Liver (tissue), 8 donors: ENCODE measurements at regions not wholly inside any gene's neighbourhood (a gene's known extent, or its start where the extent isn't known, plus 50 kb on each side); places are given as distances from the start of the nearest gene placed in this dataset.

Experiments used
- DNase-seq: peaks from one replicate; pipeline ENCODE4 v3.0.0-alpha.2; 2017; ENCODE audit warnings: low spot score
- H3K27ac ChIP-seq, 2 donors: one replicate each; pipeline ENCODE4 v1.7.0; 2013; ENCODE audit warnings: inconsistent platforms in 2 of 2, low read length in 2 of 2, control low read depth in 1 of 2, low read depth in 1 of 2, mild to moderate bottlenecking in 1 of 2
- H3K27me3 ChIP-seq, 4 donors: one replicate each; pipeline versions ENCODE4 v1.6.1 to v1.7.0; 2013; ENCODE audit warnings: low read length in 3 of 4, inconsistent platforms in 1 of 4, mild to moderate bottlenecking in 1 of 4, moderate library complexity in 1 of 4; ENCODE audit not compliant: control insufficient read depth in 4 of 4, insufficient read depth in 4 of 4
- H3K36me3 ChIP-seq, 4 donors: one replicate each; pipeline versions ENCODE4 v1.6.1 to v1.7.0; 2013; ENCODE audit warnings: low read length in 3 of 4, mild to moderate bottlenecking in 3 of 4, low read depth in 1 of 4, moderate library complexity in 1 of 4; ENCODE audit not compliant: control insufficient read depth in 4 of 4, insufficient read depth in 3 of 4
- H3K4me1 ChIP-seq, 4 donors: one replicate each; pipeline versions ENCODE4 v1.6.1 to v1.7.0; 2013; ENCODE audit warnings: low read length in 3 of 4, mild to moderate bottlenecking in 3 of 4, moderate library complexity in 1 of 4; ENCODE audit not compliant: control insufficient read depth in 4 of 4, insufficient read depth in 4 of 4
- H3K4me3 ChIP-seq, 3 donors: one replicate each; pipeline versions ENCODE4 v1.6.1 to v1.7.0; 2013; ENCODE audit warnings: low read length in 3 of 3, control low read depth in 1 of 3, low read depth in 1 of 3, mild to moderate bottlenecking in 1 of 3
- H3K9ac ChIP-seq, 2 donors: one replicate each; pipeline ENCODE4 v1.7.0; 2013; ENCODE audit warnings: low read length in 2 of 2, mild to moderate bottlenecking in 2 of 2, moderate library complexity in 2 of 2, control low read depth in 1 of 2, low read depth in 1 of 2
- H3K9me3 ChIP-seq, 4 donors: one replicate each; pipeline versions ENCODE4 v1.6.1 to v1.7.0; 2013; ENCODE audit warnings: low read length in 3 of 4; ENCODE audit not compliant: control insufficient read depth in 4 of 4
- EGR1 ChIP-seq, 2 donors: IDR thresholded peaks; 2 replicates each; pipeline ENCODE4 v1.6.1; 2016 to 2018; ENCODE audit warnings: antibody characterized with exemption in 2 of 2, low read depth in 2 of 2
- FOXA1 ChIP-seq: IDR thresholded peaks from 2 replicates; pipeline ENCODE4 v1.6.1; 2016; ENCODE audit warnings: antibody characterized with exemption
- FOXA2 ChIP-seq: IDR thresholded peaks from 2 replicates; pipeline ENCODE4 v1.6.1; 2016; ENCODE audit warnings: antibody characterized with exemption
- HNF4A ChIP-seq, 2 donors: conservative IDR thresholded peaks; 2 replicates each; pipeline ENCODE4 v1.6.1; 2016; ENCODE audit warnings: antibody characterized with exemption in 2 of 2, mild to moderate bottlenecking in 2 of 2
- JUND ChIP-seq, 2 donors: IDR thresholded peaks; 2 replicates each; pipeline ENCODE4 v1.6.1; 2016; ENCODE audit warnings: antibody characterized with exemption in 2 of 2
- RAD21 ChIP-seq, 2 donors: IDR thresholded peaks; 2 replicates each; pipeline ENCODE4 v1.6.1; 2016; ENCODE audit warnings: antibody characterized with exemption in 2 of 2, mild to moderate bottlenecking in 2 of 2
- RXRA ChIP-seq, 2 donors: IDR thresholded peaks; 2 replicates each; pipeline ENCODE4 v1.6.1; 2017 to 2018; ENCODE audit warnings: antibody characterized with exemption in 2 of 2, mild to moderate bottlenecking in 1 of 2
- SP1 ChIP-seq: IDR thresholded peaks from 2 replicates; pipeline ENCODE4 v1.6.1; 2018; ENCODE audit warnings: antibody characterized with exemption, mild to moderate bottlenecking
- TAF1 ChIP-seq: conservative IDR thresholded peaks from 2 replicates; pipeline ENCODE4 v1.6.1; 2016; ENCODE audit warnings: antibody characterized with exemption, mild to moderate bottlenecking
- YY1 ChIP-seq: IDR thresholded peaks from 2 replicates; pipeline ENCODE4 v1.6.1; 2016; ENCODE audit warnings: antibody characterized with exemption, mild to moderate bottlenecking
- ZBTB33 ChIP-seq: IDR thresholded peaks from 2 replicates; pipeline ENCODE4 v1.6.1; 2016; ENCODE audit warnings: antibody characterized with exemption
- WGBS: extraction: QIAGEN DNeasy Blood & Tissue Kit; methylation state at CpG from one replicate; pipeline ENCODE4 v1.1.7; 2013; 5-methylcytosine and 5-hydroxymethylcytosine counted together
- TF ChIP-seq, protein P1 (sequence below): fragments of 150-350 bp; IDR thresholded peaks from 2 replicates; pipeline ENCODE4 v1.5.1; 2017; ENCODE audit warnings: improper control_type of control experiment, low read depth, low read length; ENCODE audit not compliant: missing input control
- TF ChIP-seq, protein P2 (sequence below): IDR thresholded peaks from 2 replicates; pipeline ENCODE4 v1.6.1; 2016; ENCODE audit warnings: antibody characterized with exemption
- donor health status: healthy.
- donor health status: healthy.
- donor health status: healthy.
- donor health status: healthy.
- donor health status: healthy.

- no peaks in the 10 kb centered on the region for H3K9me3 ChIP-seq
- no peaks in the 10 kb centered on the region for H3K36me3 ChIP-seq
- DNase-seq: no peak
- no peak overlapping the region for H3K4me3 ChIP-seq
- no peaks in the 10 kb centered on the region for H3K4me1 ChIP-seq
- H3K27ac ChIP-seq: no peak overlapping the region
- TF ChIP-seq, protein P1, sequence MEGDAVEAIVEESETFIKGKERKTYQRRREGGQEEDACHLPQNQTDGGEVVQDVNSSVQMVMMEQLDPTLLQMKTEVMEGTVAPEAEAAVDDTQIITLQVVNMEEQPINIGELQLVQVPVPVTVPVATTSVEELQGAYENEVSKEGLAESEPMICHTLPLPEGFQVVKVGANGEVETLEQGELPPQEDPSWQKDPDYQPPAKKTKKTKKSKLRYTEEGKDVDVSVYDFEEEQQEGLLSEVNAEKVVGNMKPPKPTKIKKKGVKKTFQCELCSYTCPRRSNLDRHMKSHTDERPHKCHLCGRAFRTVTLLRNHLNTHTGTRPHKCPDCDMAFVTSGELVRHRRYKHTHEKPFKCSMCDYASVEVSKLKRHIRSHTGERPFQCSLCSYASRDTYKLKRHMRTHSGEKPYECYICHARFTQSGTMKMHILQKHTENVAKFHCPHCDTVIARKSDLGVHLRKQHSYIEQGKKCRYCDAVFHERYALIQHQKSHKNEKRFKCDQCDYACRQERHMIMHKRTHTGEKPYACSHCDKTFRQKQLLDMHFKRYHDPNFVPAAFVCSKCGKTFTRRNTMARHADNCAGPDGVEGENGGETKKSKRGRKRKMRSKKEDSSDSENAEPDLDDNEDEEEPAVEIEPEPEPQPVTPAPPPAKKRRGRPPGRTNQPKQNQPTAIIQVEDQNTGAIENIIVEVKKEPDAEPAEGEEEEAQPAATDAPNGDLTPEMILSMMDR: no peak
- TF ChIP-seq EGR1 (IDR thresholded peaks at IDR 0.05; ENCODE audit: low read depth in 2 of 2) (no peak), FOXA1 (no peak), TAF1 (no peak), JUND (IDR thresholded peaks at IDR 0.05) (no peak), RAD21 (IDR thresholded peaks at IDR 0.05) (no peak), FOXA2 (no peak), ZBTB33 (no peak), YY1 (no peak), RXRA (IDR thresholded peaks at IDR 0.05) (no peak)
- TF ChIP-seq, protein P2, sequence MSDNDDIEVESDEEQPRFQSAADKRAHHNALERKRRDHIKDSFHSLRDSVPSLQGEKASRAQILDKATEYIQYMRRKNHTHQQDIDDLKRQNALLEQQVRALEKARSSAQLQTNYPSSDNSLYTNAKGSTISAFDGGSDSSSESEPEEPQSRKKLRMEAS: no peak
- H3K9ac ChIP-seq: no peak overlapping the region
- no peaks in the 10 kb centered on the region for H3K27me3 ChIP-seq
- WGBS: 89% methylated on average over 4 of the region's 4 CpGs
Measured at GRCh38 chr14:98961191-98961590, 310.8 kb downstream of the BCL11B start.

DNA sequence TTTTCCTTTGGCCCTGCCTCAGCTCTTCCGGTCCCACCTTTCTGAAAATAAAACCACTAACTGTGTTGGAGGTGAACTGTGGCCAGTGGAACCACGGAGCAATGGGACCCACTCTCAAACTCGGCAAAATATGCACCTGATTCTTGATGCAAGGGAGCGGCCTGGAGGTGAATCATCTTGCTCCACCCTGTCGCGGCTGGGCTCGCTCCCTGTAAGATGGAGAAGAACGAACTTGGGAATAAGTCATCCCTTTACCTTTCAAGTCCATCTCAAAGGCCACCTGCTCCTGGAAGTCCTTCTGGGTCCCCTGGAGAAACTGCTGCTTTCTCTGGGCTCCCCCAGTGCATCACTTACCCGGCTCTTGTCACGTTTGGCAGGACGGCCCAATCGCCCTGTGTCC, 309.9 kb downstream of the BCL11B start:
- Histone ChIP-seq H3K9ac (no peak overlapping the region), H3K4me3 (no peak overlapping the region), H3K36me3 (no peaks in the 10 kb centered on the region), H3K9me3 (no peaks in the 10 kb centered on the region), H3K27me3 (no peaks in the 10 kb centered on the region), H3K27ac (no peak overlapping the region), H3K4me1 (no peaks in the 10 kb centered on the region)
- TF ChIP-seq SP1: no peak
- no peak for TF ChIP-seq RXRA (IDR thresholded peaks at IDR 0.05)
- DNase-seq: no peak
- 86% methylated on average over 12 of the region's 12 CpGs for WGBS

GRCh38 chr14:98963610-98964009, 308.4 kb downstream of the BCL11B start:
- Histone ChIP-seq H3K4me3 (no peak overlapping the region), H3K27ac (no peak overlapping the region), H3K9ac (no peak overlapping the region), H3K36me3 (no peaks in the 10 kb centered on the region), H3K9me3 (no peaks in the 10 kb centered on the region), H3K4me1 (no peaks in the 10 kb centered on the region), H3K27me3 (no peaks in the 10 kb centered on the region)
- DNase-seq: no peak
- 76% methylated on average over 2 of the region's 2 CpGs for WGBS
- TF ChIP-seq FOXA1 (no peak), RXRA (IDR thresholded peaks at IDR 0.05) (no peak), EGR1 (IDR thresholded peaks at IDR 0.05; ENCODE audit: low read depth in 2 of 2) (no peak), HNF4A (conservative IDR thresholded peaks at IDR 0.05) (no peak)
